LNCAP (cell line): ENCODE measurements at regions not wholly inside any gene's neighbourhood (a gene's known extent, or its start where the extent isn't known, plus 50 kb on each side); places are given as distances from the start of the nearest gene placed in this dataset.
A peak's percentile ranks its signal among the peaks of the same experiment; 100 is the strongest.

Source experiments
- CTCF ChIP-seq: fragments of 450-650 bp; IDR thresholded peaks from 2 replicates; pipeline ENCODE4 v1.5.1; 2017; ENCODE audit warnings: mild to moderate bottlenecking

- TF ChIP-seq CTCF = peak; percentile 47
Measured at GRCh38 chr9:107141967-107142366, 141.1 kb upstream of the RAD23B start.

GRCh38 chr9:107142430-107142829, 140.6 kb upstream of the RAD23B start:
- TF ChIP-seq CTCF = no peak

- TF ChIP-seq CTCF = no peak
Measured at GRCh38 chr9:107142896-107143603, 140.0 kb upstream of the RAD23B start.

- no peak for TF ChIP-seq CTCF
Measured at GRCh38 chr9:107144475-107144874, 138.6 kb upstream of the RAD23B start.

GRCh38 chr9:107147134-107147533, 135.9 kb upstream of the RAD23B start:
- no peak for TF ChIP-seq CTCF

GRCh38 chr9:107148216-107148615, 134.9 kb upstream of the RAD23B start:
- TF ChIP-seq CTCF = no peak

- no peak for TF ChIP-seq CTCF
Measured at GRCh38 chr9:107149756-107150155, 133.3 kb upstream of the RAD23B start.

- no peak for TF ChIP-seq CTCF
Measured at GRCh38 chr9:107153336-107153735, 129.7 kb upstream of the RAD23B start.
